ENCODE measurements at regions not wholly inside any gene's neighbourhood (a gene's known extent, or its start where the extent isn't known, plus 50 kb on each side); places are given as distances from the start of the nearest gene placed in this dataset.

DNA sequence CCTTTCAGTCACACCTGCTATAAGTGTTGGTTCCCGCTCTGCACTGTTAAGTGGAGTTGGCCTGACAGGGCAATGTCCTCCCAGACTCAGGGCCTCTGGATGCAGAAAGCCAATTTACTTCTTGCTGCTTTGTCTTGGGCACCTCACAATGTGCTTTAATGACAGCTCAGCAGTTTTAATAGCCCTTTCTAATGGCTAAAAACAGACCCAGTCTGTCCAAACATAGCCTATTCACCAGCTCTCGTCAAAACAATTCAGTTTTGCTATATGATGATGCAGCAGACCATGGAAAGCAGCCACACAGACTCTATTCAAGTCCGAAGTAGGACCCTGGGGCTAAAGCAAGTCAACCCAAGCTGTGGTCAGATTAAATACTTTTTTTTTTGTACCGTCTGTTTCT is 529.1 kb upstream of the SEMA6A start:
- TF ChIP-seq CTCF (optimal IDR thresholded peaks at IDR 0.05 in 1 of 3, IDR thresholded peaks at IDR 0.05 in 1 of 3, conservative IDR thresholded peaks at IDR 0.05 in 1 of 3; ENCODE audit: extremely low read depth in 1 of 3, insufficient read depth in 2 of 3, low read length in 3 of 3) (no peak), EZH2 (IDR thresholded peaks at IDR 0.05; ENCODE audit: low read length) (no peak)

Measured in keratinocyte (primary cell).